PC-3 (cell line): ENCODE measurements at regions not wholly inside any gene's neighbourhood (a gene's known extent, or its start where the extent isn't known, plus 50 kb on each side); places are given as distances from the start of the nearest gene placed in this dataset.

Experiments used
- CTCF ChIP-seq: fragments of 300-600 bp; sonication (generic); conservative IDR thresholded peaks from 2 replicates; pipeline ENCODE4 v1.5.1; 2017; ENCODE audit warnings: antibody characterized with exemption, low read depth, mild to moderate bottlenecking, low read length
- EZH2 ChIP-seq: fragments of 300-600 bp; sonication (generic); IDR thresholded peaks from one replicate; pipeline ENCODE4 v1.6.1; 2017; ENCODE audit warnings: antibody characterized with exemption, mild to moderate bottlenecking, low read length; ENCODE audit not compliant: unreplicated experiment
- EZH2phosphoT487 ChIP-seq: fragments of 300-600 bp; sonication (generic); IDR thresholded peaks from 2 replicates; pipeline ENCODE4 v1.6.1; 2018; ENCODE audit warnings: mild to moderate bottlenecking, antibody characterized with exemption, low read length, borderline replicate concordance

- TF ChIP-seq CTCF (no peak), EZH2 (no peak), EZH2phosphoT487 (no peak)
These were observed 147.3 kb downstream of the SEC23IP start for GRCh38 chr10:120039826-120040225.
